ENCODE measurements at regions not wholly inside any gene's neighbourhood (a gene's known extent, or its start where the extent isn't known, plus 50 kb on each side); places are given as distances from the start of the nearest gene placed in this dataset.
A peak's percentile ranks its signal among the peaks of the same experiment; 100 is the strongest.

DNA sequence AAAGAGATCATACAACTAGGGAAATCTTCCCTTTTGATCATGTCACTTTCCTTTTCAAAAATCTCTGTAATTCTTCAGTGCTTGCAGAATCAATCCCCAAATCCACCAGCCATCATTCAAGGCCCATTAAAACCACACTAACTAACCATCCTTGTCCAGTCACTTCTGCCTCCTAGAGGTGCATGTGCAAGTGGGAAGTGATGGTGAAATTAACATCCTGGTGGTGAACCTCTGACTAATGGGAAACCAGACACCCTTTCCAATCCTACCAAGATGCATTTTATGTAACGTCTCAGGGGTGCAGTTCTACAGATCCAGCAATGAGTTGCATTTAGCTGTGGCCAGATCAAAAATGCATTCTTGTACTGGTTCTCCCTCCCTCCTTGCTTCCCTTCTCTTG is 341.8 kb downstream of the RAPGEF2 start:
- Histone ChIP-seq H3K27ac (ENCODE audit: insufficient read depth, low read length) (no peak overlapping the region), H3K9ac (ENCODE audit: insufficient read depth, low read length) (no peak overlapping the region), H3K27me3 (ENCODE audit: control insufficient read depth, insufficient read depth, low read length) (no peaks in the 10 kb centered on the region), H3K9me3 (ENCODE audit: control insufficient read depth, insufficient read depth, low read depth, low read length) (no peaks in the 10 kb centered on the region), H3K36me3 (ENCODE audit: control insufficient read depth, insufficient read depth, low read length) (no peaks in the 10 kb centered on the region), H3K4me2 (ENCODE audit: extremely low read depth, insufficient read depth, low read length) (no peak overlapping the region), H4K20me1 (ENCODE audit: control insufficient read depth, extremely low read depth, insufficient read depth, low read length) (no peaks in the 10 kb centered on the region), H2AFZ (ENCODE audit: low read length) (no peak overlapping the region), H3K79me2 (ENCODE audit: control insufficient read depth, insufficient read depth, low read length) (no peaks in the 10 kb centered on the region), H3K4me1 (ENCODE audit: control insufficient read depth, extremely low read depth, insufficient read depth, low read length) (no peaks in the 10 kb centered on the region), H3K4me3 (replicated peaks in 1 of 4; ENCODE audit: control extremely low read depth in 1 of 4, insufficient read depth in 1 of 4, low read depth in 3 of 4, low read length in 4 of 4) (no peak overlapping the region)
- DNase-seq (ENCODE audit: low read depth in 2 of 2): peak in 1 of 2 donors; percentile 46
- no peak for TF ChIP-seq EZH2 (IDR thresholded peaks at IDR 0.05; ENCODE audit: low read length, missing control alignments)
- TF ChIP-seq, protein P1, sequence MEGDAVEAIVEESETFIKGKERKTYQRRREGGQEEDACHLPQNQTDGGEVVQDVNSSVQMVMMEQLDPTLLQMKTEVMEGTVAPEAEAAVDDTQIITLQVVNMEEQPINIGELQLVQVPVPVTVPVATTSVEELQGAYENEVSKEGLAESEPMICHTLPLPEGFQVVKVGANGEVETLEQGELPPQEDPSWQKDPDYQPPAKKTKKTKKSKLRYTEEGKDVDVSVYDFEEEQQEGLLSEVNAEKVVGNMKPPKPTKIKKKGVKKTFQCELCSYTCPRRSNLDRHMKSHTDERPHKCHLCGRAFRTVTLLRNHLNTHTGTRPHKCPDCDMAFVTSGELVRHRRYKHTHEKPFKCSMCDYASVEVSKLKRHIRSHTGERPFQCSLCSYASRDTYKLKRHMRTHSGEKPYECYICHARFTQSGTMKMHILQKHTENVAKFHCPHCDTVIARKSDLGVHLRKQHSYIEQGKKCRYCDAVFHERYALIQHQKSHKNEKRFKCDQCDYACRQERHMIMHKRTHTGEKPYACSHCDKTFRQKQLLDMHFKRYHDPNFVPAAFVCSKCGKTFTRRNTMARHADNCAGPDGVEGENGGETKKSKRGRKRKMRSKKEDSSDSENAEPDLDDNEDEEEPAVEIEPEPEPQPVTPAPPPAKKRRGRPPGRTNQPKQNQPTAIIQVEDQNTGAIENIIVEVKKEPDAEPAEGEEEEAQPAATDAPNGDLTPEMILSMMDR (conservative IDR thresholded peaks at IDR 0.05 in 1 of 2, IDR thresholded peaks at IDR 0.05 in 1 of 2; ENCODE audit: low read depth in 1 of 2, low read length in 2 of 2): no peak

DNA sequence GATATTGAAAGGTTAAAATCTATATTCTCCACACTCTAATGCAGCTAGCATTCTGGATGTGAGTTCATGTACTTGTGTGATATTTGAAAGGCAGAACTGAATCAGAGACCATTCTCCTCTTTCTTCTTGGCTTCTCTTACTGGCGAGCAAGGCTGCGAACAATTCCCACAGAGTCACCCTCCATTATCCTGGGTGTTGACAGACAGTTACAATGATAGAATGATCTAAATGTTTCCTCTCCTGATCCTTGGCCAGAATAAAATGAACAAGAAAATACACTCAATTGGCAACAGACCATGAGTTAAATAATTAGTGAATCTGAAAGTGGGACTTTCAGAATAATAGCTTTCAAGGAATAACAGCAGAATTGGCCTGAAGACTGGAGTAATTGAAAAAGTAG is 342.8 kb downstream of the RAPGEF2 start:
- Histone ChIP-seq H3K9me3 (ENCODE audit: control insufficient read depth, insufficient read depth, low read depth, low read length) (no peaks in the 10 kb centered on the region), H3K27me3 (ENCODE audit: control insufficient read depth, insufficient read depth, low read length) (no peaks in the 10 kb centered on the region), H2AFZ (ENCODE audit: low read length) (no peak overlapping the region), H3K79me2 (ENCODE audit: control insufficient read depth, insufficient read depth, low read length) (no peaks in the 10 kb centered on the region), H3K36me3 (ENCODE audit: control insufficient read depth, insufficient read depth, low read length) (no peaks in the 10 kb centered on the region), H3K9ac (ENCODE audit: insufficient read depth, low read length) (no peak overlapping the region), H3K4me3 (replicated peaks in 1 of 4; ENCODE audit: control extremely low read depth in 1 of 4, insufficient read depth in 1 of 4, low read depth in 3 of 4, low read length in 4 of 4) (no peak overlapping the region), H3K27ac (ENCODE audit: insufficient read depth, low read length) (no peak overlapping the region), H4K20me1 (ENCODE audit: control insufficient read depth, extremely low read depth, insufficient read depth, low read length) (no peaks in the 10 kb centered on the region), H3K4me1 (ENCODE audit: control insufficient read depth, extremely low read depth, insufficient read depth, low read length) (no peaks in the 10 kb centered on the region), H3K4me2 (ENCODE audit: extremely low read depth, insufficient read depth, low read length) (no peak overlapping the region)
- DNase-seq (ENCODE audit: low read depth in 2 of 2): no peak
- TF ChIP-seq, protein P1 (conservative IDR thresholded peaks at IDR 0.05 in 1 of 2, IDR thresholded peaks at IDR 0.05 in 1 of 2; ENCODE audit: low read depth in 1 of 2, low read length in 2 of 2): no peak
- TF ChIP-seq EZH2 (IDR thresholded peaks at IDR 0.05; ENCODE audit: low read length, missing control alignments): no peak

DNA sequence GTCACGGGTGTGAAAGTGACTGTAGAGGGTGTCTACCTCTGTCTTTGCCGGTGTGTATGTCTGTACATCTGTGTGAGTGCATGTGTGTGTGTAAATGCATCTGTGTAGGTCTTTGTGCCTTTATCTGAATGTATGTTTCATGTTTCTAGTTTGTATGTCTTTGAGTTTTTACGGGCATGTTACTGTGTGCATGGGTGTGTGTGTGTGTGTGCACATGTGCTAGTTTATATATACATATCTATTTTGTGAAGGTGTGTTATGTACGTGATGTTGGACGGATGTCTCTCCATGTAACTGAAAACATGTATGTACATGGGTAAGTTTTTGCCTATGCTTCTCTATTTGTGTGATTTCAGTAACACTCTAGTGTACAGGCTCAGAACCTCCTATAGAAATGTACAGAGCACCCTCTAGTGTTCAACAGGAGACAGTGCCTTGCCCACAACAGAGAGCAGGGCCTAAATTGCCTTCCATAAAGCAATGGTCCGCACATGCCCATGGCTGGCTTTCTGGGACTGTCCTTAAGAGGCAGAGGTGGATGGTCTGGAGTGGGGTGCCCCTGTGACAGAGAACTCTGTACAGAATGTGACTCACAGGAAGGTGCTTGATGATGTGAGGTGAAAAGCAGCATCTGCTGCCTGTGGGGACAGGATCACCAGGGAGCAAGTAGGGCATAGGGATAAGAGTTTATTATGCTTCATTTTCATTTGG is 343.5 kb downstream of the RAPGEF2 start:
- H2AFZ ChIP-seq (ENCODE audit: low read length): peak overlapping the region; percentile 79
- no peaks in the 10 kb centered on the region for H3K4me1 ChIP-seq (ENCODE audit: control insufficient read depth, extremely low read depth, insufficient read depth, low read length)
- no peak overlapping the region for H3K4me3 ChIP-seq (replicated peaks in 1 of 4; ENCODE audit: control extremely low read depth in 1 of 4, insufficient read depth in 1 of 4, low read depth in 3 of 4, low read length in 4 of 4)
- H3K27ac ChIP-seq (ENCODE audit: insufficient read depth, low read length): no peak overlapping the region
- DNase-seq (ENCODE audit: low read depth in 2 of 2): peak; percentile 77 to 84
- H3K9ac ChIP-seq (ENCODE audit: insufficient read depth, low read length): no peak overlapping the region
- no peaks in the 10 kb centered on the region for H4K20me1 ChIP-seq (ENCODE audit: control insufficient read depth, extremely low read depth, insufficient read depth, low read length)
- no peaks in the 10 kb centered on the region for H3K79me2 ChIP-seq (ENCODE audit: control insufficient read depth, insufficient read depth, low read length)
- no peaks in the 10 kb centered on the region for H3K27me3 ChIP-seq (ENCODE audit: control insufficient read depth, insufficient read depth, low read length)
- H3K36me3 ChIP-seq (ENCODE audit: control insufficient read depth, insufficient read depth, low read length): no peaks in the 10 kb centered on the region
- no peak overlapping the region for H3K4me2 ChIP-seq (ENCODE audit: extremely low read depth, insufficient read depth, low read length)
- H3K9me3 ChIP-seq (ENCODE audit: control insufficient read depth, insufficient read depth, low read depth, low read length): no peaks in the 10 kb centered on the region
- TF ChIP-seq, protein P1 (conservative IDR thresholded peaks at IDR 0.05 in 1 of 2, IDR thresholded peaks at IDR 0.05 in 1 of 2; ENCODE audit: low read depth in 1 of 2, low read length in 2 of 2): peak; percentile 94 to 97
- no peak for TF ChIP-seq EZH2 (IDR thresholded peaks at IDR 0.05; ENCODE audit: low read length, missing control alignments)

All from fibroblast of lung (primary cell).